Uterus (tissue), 3 donors: ENCODE measurements at regions not wholly inside any gene's neighbourhood (a gene's known extent, or its start where the extent isn't known, plus 50 kb on each side); places are given as distances from the start of the nearest gene placed in this dataset.
A peak's percentile ranks its signal among the peaks of the same experiment; 100 is the strongest.

Experiments
- DNase-seq, 2 donors: peaks; one replicate each; pipeline ENCODE4 v3.0.0-alpha.2; 2019 to 2020
- H3K27ac ChIP-seq, 2 donors: fragments of 200-600 bp; sonication (generic); 1 replicate in 1 of 2; 2 replicates in 1 of 2; pipeline ENCODE4 v1.5.1; 2016 to 2018
- H3K27me3 ChIP-seq, 2 donors: fragments of 200-600 bp; sonication (generic); one replicate each; pipeline ENCODE4 v1.5.1; 2018 to 2019; ENCODE audit warnings: control low read depth in 1 of 2
- H3K36me3 ChIP-seq, 2 donors: fragments of 200-600 bp; sonication (generic); one replicate each; pipeline ENCODE4 v1.5.1; 2019; ENCODE audit warnings: control low read depth in 1 of 2
- H3K4me1 ChIP-seq, 2 donors: fragments of 200-600 bp; sonication (generic); one replicate each; pipeline ENCODE4 v1.5.1; 2018 to 2019; ENCODE audit warnings: control low read depth in 1 of 2
- H3K4me3 ChIP-seq, 2 donors: fragments of 200-600 bp; sonication (generic); 1 replicate in 1 of 2; 2 replicates in 1 of 2; pipeline ENCODE4 v1.5.1; 2018 to 2019; ENCODE audit warnings: mild to moderate bottlenecking in 1 of 2
- H3K9me3 ChIP-seq, 2 donors: fragments of 200-600 bp; sonication (generic); one replicate each; pipeline ENCODE4 v1.5.1; 2019; ENCODE audit warnings: control low read depth in 1 of 2
- POLR2A ChIP-seq, 2 donors: fragments of 450-650 bp; IDR thresholded peaks; one replicate each; pipeline ENCODE4 v1.6.1; 2016; ENCODE audit warnings: antibody characterized with exemption in 2 of 2, mild to moderate bottlenecking in 1 of 2, moderate library complexity in 1 of 2
- intact Hi-C: fragments of 100-400 bp; cut with DNase I; formaldehyde crosslinking; loops from one replicate; pipeline ENCODE4 v1.15.1; 2023; ENCODE audit warnings: low total_unique reads
- TF ChIP-seq, protein P1 (sequence below), 4 experiments: fragments of 200-600 bp in 2 of 4; fragments of 450-650 bp in 2 of 4; sonication (generic) in 2 of 4; IDR thresholded peaks; one replicate each; pipeline ENCODE4 v1.5.1; 2016 to 2019; ENCODE audit warnings: antibody characterized with exemption in 4 of 4, mild to moderate bottlenecking in 2 of 4, moderate library complexity in 1 of 4
- donor health status: DM: yes; HTN: yes; CAD: no.

DNA sequence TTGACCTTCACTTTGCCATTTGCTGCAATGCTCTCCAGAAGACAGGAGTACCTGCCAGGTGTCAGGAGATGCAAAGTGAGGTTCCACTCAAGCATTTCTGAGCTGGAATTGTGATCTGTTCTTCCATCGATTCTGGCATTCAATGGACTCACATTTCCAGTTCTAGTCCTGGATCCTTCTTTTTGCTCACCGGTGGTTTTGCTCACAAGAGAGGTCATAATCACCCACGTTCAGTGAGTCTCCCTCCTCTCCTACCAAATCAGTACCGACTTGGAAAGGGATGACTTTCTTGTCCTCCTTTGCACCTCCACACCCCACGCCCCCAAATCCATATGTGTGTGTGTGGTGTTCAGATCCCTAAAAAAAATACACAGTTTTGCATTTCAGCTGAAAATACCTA is 206.7 kb upstream of the IGF1R start:
- H3K36me3 ChIP-seq, result no peaks in the 10 kb centered on the region
- DNase-seq, result no peak
- intact Hi-C loops, result no loop called here

GRCh38 chr15:98442379-98442833 is 205.9 kb upstream of the IGF1R start:
- Histone ChIP-seq H3K4me3 (no peak overlapping the region), H3K27me3 (no peaks in the 10 kb centered on the region), H3K27ac (no peak overlapping the region), H3K9me3 (no peaks in the 10 kb centered on the region), H3K4me1 (no peaks in the 10 kb centered on the region), H3K36me3 (no peaks in the 10 kb centered on the region)
- TF ChIP-seq, protein P1, sequence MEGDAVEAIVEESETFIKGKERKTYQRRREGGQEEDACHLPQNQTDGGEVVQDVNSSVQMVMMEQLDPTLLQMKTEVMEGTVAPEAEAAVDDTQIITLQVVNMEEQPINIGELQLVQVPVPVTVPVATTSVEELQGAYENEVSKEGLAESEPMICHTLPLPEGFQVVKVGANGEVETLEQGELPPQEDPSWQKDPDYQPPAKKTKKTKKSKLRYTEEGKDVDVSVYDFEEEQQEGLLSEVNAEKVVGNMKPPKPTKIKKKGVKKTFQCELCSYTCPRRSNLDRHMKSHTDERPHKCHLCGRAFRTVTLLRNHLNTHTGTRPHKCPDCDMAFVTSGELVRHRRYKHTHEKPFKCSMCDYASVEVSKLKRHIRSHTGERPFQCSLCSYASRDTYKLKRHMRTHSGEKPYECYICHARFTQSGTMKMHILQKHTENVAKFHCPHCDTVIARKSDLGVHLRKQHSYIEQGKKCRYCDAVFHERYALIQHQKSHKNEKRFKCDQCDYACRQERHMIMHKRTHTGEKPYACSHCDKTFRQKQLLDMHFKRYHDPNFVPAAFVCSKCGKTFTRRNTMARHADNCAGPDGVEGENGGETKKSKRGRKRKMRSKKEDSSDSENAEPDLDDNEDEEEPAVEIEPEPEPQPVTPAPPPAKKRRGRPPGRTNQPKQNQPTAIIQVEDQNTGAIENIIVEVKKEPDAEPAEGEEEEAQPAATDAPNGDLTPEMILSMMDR (IDR thresholded peaks at IDR 0.05), result peak; percentile 58 to 81 (median 62)
- peak in 1 of 2 donors; percentile 9 for TF ChIP-seq POLR2A (IDR thresholded peaks at IDR 0.05)
- intact Hi-C loops, result no loop called here
- peak; percentile 39 to 55 for DNase-seq

More for the DNA sequence above, 206.7 kb upstream of the IGF1R start:
- no peak for TF ChIP-seq POLR2A (IDR thresholded peaks at IDR 0.05)
- TF ChIP-seq, protein P1 (IDR thresholded peaks at IDR 0.05), result no peak
- no peak overlapping the region for H3K4me3 ChIP-seq
- H3K27me3 ChIP-seq, result no peaks in the 10 kb centered on the region
- H3K9me3 ChIP-seq, result no peaks in the 10 kb centered on the region
- no peak overlapping the region for H3K27ac ChIP-seq
- no peaks in the 10 kb centered on the region for H3K4me1 ChIP-seq

GRCh38 chr15:98442901-98443300 is 205.4 kb upstream of the IGF1R start:
- no peaks in the 10 kb centered on the region for H3K27me3 ChIP-seq
- no peaks in the 10 kb centered on the region for H3K4me1 ChIP-seq
- intact Hi-C loops, result no loop called here
- no peak for DNase-seq
- no peak for TF ChIP-seq POLR2A (IDR thresholded peaks at IDR 0.05)
- TF ChIP-seq, protein P1 (IDR thresholded peaks at IDR 0.05), result no peak
- H3K9me3 ChIP-seq, result no peaks in the 10 kb centered on the region
- no peak overlapping the region for H3K27ac ChIP-seq
- H3K4me3 ChIP-seq, result no peak overlapping the region
- H3K36me3 ChIP-seq, result no peaks in the 10 kb centered on the region

GRCh38 chr15:98443526-98443925 is 204.8 kb upstream of the IGF1R start:
- intact Hi-C loops, result no loop called here
- H3K4me1 ChIP-seq, result no peaks in the 10 kb centered on the region
- H3K27ac ChIP-seq, result no peak overlapping the region
- no peak overlapping the region for H3K4me3 ChIP-seq
- H3K27me3 ChIP-seq, result no peaks in the 10 kb centered on the region
- no peaks in the 10 kb centered on the region for H3K36me3 ChIP-seq
- DNase-seq, result no peak
- no peaks in the 10 kb centered on the region for H3K9me3 ChIP-seq
- no peak for TF ChIP-seq POLR2A (IDR thresholded peaks at IDR 0.05)
- TF ChIP-seq, protein P1 (IDR thresholded peaks at IDR 0.05), result no peak

DNA sequence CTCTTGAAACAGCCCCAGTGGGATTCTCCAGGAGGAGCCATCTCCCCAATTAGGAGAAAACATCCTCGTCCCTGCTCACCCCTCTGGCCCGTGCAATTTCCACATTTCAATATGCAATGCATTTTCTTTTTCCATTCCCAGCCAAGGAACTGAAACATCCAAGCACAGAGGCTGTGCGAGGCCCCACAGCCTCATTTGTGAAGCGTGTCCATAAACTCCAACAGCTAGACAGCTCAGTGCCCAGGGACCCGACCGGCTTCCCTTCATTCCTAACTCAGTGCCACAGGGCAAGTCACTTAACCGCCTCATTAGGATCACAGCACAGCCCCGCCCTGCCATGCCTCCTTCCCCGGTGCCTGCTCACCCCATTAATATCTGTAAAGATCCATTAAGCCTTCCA is 204.2 kb upstream of the IGF1R start:
- no peaks in the 10 kb centered on the region for H3K9me3 ChIP-seq
- no peak overlapping the region for H3K27ac ChIP-seq
- no peaks in the 10 kb centered on the region for H3K27me3 ChIP-seq
- H3K4me3 ChIP-seq, result no peak overlapping the region
- no peaks in the 10 kb centered on the region for H3K36me3 ChIP-seq
- no peak for DNase-seq
- H3K4me1 ChIP-seq, result no peaks in the 10 kb centered on the region
- TF ChIP-seq, protein P1 (IDR thresholded peaks at IDR 0.05), result no peak
- TF ChIP-seq POLR2A (IDR thresholded peaks at IDR 0.05), result no peak
- intact Hi-C loops, result no loop called here
